ENCODE measurements at regions not wholly inside any gene's neighbourhood (a gene's known extent, or its start where the extent isn't known, plus 50 kb on each side); places are given as distances from the start of the nearest gene placed in this dataset.

DNA sequence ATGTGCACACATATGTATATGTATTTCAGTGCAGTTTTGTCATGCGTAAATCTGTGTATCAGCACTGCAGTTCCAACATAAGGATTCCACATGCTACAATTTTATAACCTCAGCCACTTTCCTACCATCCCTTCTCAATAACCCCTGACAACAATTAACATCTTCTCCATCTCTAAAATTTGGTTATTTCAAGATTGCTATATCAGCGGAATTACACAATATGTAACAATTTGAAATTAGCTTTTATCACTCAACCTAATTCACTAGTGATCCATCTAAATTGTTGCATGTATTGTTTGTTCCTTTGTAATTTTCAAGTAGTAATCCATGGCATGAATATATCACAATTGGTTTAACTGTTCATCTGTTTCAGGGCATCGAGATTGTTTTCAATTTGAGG lies 511.3 kb downstream of the HAO1 start:
- no peak for TF ChIP-seq POLR2AphosphoS5 (IDR thresholded peaks at IDR 0.05)
- TF ChIP-seq, protein P1, sequence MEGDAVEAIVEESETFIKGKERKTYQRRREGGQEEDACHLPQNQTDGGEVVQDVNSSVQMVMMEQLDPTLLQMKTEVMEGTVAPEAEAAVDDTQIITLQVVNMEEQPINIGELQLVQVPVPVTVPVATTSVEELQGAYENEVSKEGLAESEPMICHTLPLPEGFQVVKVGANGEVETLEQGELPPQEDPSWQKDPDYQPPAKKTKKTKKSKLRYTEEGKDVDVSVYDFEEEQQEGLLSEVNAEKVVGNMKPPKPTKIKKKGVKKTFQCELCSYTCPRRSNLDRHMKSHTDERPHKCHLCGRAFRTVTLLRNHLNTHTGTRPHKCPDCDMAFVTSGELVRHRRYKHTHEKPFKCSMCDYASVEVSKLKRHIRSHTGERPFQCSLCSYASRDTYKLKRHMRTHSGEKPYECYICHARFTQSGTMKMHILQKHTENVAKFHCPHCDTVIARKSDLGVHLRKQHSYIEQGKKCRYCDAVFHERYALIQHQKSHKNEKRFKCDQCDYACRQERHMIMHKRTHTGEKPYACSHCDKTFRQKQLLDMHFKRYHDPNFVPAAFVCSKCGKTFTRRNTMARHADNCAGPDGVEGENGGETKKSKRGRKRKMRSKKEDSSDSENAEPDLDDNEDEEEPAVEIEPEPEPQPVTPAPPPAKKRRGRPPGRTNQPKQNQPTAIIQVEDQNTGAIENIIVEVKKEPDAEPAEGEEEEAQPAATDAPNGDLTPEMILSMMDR (IDR thresholded peaks at IDR 0.05): no peak
- TF ChIP-seq EP300 (IDR thresholded peaks at IDR 0.05; ENCODE audit: low read depth): no peak
- no peak for TF ChIP-seq POLR2A (IDR thresholded peaks at IDR 0.05)
- no peak for DNase-seq
- H3K36me3 ChIP-seq: no peaks in the 10 kb centered on the region
- WGBS, 2 donors (ENCODE audit: low coverage in 1 of 2): 79 to 92% methylated on average over 3 of the region's 3 CpGs
- no peak overlapping the region for H3K4me3 ChIP-seq
- in situ Hi-C loops (cut with MboI; ENCODE audit: low pct_ligation_motif_present in 1 of 4, low pct_unique_long_range_greater_than_20kb in 1 of 4, low sequenced_read_pairs in 3 of 4): no loop called here
- no peaks in the 10 kb centered on the region for H3K4me1 ChIP-seq
- no peaks in the 10 kb centered on the region for H3K9me3 ChIP-seq
- no peaks in the 10 kb centered on the region for H3K27me3 ChIP-seq
- H3K27ac ChIP-seq: no peak overlapping the region
- intact Hi-C loops (cut with DNase I; ENCODE audit: low total_unique reads): no loop called here

- DNase-seq: no peak
- intact Hi-C loops (cut with DNase I; ENCODE audit: low total_unique reads) (no loop called here), in situ Hi-C loops (cut with MboI; ENCODE audit: low pct_ligation_motif_present in 1 of 4, low pct_unique_long_range_greater_than_20kb in 1 of 4, low sequenced_read_pairs in 3 of 4) (no loop called here)
- H3K4me1 ChIP-seq: no peaks in the 10 kb centered on the region
- H3K27me3 ChIP-seq: no peaks in the 10 kb centered on the region
- no peaks in the 10 kb centered on the region for H3K36me3 ChIP-seq
- WGBS, 2 donors (ENCODE audit: low coverage in 1 of 2): 96 to 98% methylated on average over 7 of the region's 7 CpGs
- H3K9me3 ChIP-seq: no peaks in the 10 kb centered on the region
- H3K4me3 ChIP-seq: no peak overlapping the region
- TF ChIP-seq EP300 (IDR thresholded peaks at IDR 0.05; ENCODE audit: low read depth) (no peak), POLR2AphosphoS5 (IDR thresholded peaks at IDR 0.05) (no peak), POLR2A (IDR thresholded peaks at IDR 0.05) (no peak)
- TF ChIP-seq, protein P1 (IDR thresholded peaks at IDR 0.05): no peak
- H3K27ac ChIP-seq: no peak overlapping the region
Observed at GRCh38 chr20:7432612-7433011, 507.6 kb downstream of the HAO1 start.

GRCh38 chr20:7437311-7437710 lies 502.9 kb downstream of the HAO1 start:
- Histone ChIP-seq H3K9me3 (no peaks in the 10 kb centered on the region), H3K4me3 (no peak overlapping the region), H3K27me3 (no peaks in the 10 kb centered on the region), H3K36me3 (no peaks in the 10 kb centered on the region), H3K4me1 (no peaks in the 10 kb centered on the region), H3K27ac (no peak overlapping the region)
- in situ Hi-C loops (cut with MboI; ENCODE audit: low pct_ligation_motif_present in 1 of 4, low pct_unique_long_range_greater_than_20kb in 1 of 4, low sequenced_read_pairs in 3 of 4) (no loop called here), intact Hi-C loops (cut with DNase I; ENCODE audit: low total_unique reads) (no loop called here)
- WGBS, 2 donors (ENCODE audit: low coverage in 1 of 2): 86% methylated on average over 3 of the region's 3 CpGs; no CpG with 5 or more reads in 1 of the 2 donors
- DNase-seq: no peak
- TF ChIP-seq POLR2AphosphoS5 (IDR thresholded peaks at IDR 0.05): no peak

- H3K36me3 ChIP-seq: no peaks in the 10 kb centered on the region
- no peak for DNase-seq
- H3K9me3 ChIP-seq: no peaks in the 10 kb centered on the region
- WGBS, 2 donors (ENCODE audit: low coverage in 1 of 2): 75 to 85% methylated on average over 1 of the region's 1 CpG
- intact Hi-C loops (cut with DNase I; ENCODE audit: low total_unique reads): no loop called here
- no peak overlapping the region for H3K4me3 ChIP-seq
- H3K4me1 ChIP-seq: no peaks in the 10 kb centered on the region
- H3K27ac ChIP-seq: no peak overlapping the region
- in situ Hi-C loops (cut with MboI; ENCODE audit: low pct_ligation_motif_present in 1 of 4, low pct_unique_long_range_greater_than_20kb in 1 of 4, low sequenced_read_pairs in 3 of 4): no loop called here
- TF ChIP-seq EP300 (IDR thresholded peaks at IDR 0.05; ENCODE audit: low read depth) (no peak), POLR2A (IDR thresholded peaks at IDR 0.05) (no peak), POLR2AphosphoS5 (IDR thresholded peaks at IDR 0.05) (no peak)
- TF ChIP-seq, protein P1 (IDR thresholded peaks at IDR 0.05): no peak
- no peaks in the 10 kb centered on the region for H3K27me3 ChIP-seq
Observed at GRCh38 chr20:7449269-7449668, 491.0 kb downstream of the HAO1 start.

- WGBS, 2 donors (ENCODE audit: low coverage in 1 of 2): 88% methylated on average over 2 of the region's 2 CpGs
Observed at GRCh38 chr20:7452890-7453289, 487.4 kb downstream of the HAO1 start.

More at GRCh38 chr20:7452890-7453289, 487.4 kb downstream of the HAO1 start:
- Histone ChIP-seq H3K27ac (no peak overlapping the region), H3K4me1 (no peaks in the 10 kb centered on the region), H3K4me3 (no peak overlapping the region), H3K27me3 (no peaks in the 10 kb centered on the region), H3K9me3 (no peaks in the 10 kb centered on the region), H3K36me3 (no peaks in the 10 kb centered on the region)
- intact Hi-C loops (cut with DNase I; ENCODE audit: low total_unique reads) (no loop called here), in situ Hi-C loops (cut with MboI; ENCODE audit: low pct_ligation_motif_present in 1 of 4, low pct_unique_long_range_greater_than_20kb in 1 of 4, low sequenced_read_pairs in 3 of 4) (no loop called here)
- DNase-seq: no peak
- TF ChIP-seq POLR2A (IDR thresholded peaks at IDR 0.05) (no peak), EP300 (IDR thresholded peaks at IDR 0.05; ENCODE audit: low read depth) (no peak), POLR2AphosphoS5 (IDR thresholded peaks at IDR 0.05) (no peak)
- TF ChIP-seq, protein P1 (IDR thresholded peaks at IDR 0.05): no peak

Measured in transverse colon (tissue), 4 donors.